ENCODE measurements at regions not wholly inside any gene's neighbourhood (a gene's known extent, or its start where the extent isn't known, plus 50 kb on each side); places are given as distances from the start of the nearest gene placed in this dataset.

DNA sequence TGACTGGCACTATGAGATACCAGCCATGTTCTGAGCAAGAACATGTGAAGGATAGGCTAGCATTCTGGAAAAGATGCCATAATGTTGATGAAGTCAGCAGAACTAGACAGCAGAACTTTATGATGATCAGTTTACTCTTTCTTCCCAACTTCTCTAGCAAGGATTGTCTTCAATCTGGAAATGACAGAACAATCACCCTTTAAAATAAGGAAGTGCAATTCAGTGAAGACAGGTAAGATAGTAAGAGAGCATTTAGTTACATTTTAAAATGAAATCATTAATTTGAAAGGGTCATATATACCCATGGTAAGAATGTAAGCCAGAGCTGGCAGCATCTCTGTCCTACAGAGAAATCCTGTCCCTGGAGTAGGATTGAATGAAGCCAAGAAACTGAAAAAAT lies 66.0 kb upstream of the C12orf71 start:
- TF ChIP-seq, protein P1, sequence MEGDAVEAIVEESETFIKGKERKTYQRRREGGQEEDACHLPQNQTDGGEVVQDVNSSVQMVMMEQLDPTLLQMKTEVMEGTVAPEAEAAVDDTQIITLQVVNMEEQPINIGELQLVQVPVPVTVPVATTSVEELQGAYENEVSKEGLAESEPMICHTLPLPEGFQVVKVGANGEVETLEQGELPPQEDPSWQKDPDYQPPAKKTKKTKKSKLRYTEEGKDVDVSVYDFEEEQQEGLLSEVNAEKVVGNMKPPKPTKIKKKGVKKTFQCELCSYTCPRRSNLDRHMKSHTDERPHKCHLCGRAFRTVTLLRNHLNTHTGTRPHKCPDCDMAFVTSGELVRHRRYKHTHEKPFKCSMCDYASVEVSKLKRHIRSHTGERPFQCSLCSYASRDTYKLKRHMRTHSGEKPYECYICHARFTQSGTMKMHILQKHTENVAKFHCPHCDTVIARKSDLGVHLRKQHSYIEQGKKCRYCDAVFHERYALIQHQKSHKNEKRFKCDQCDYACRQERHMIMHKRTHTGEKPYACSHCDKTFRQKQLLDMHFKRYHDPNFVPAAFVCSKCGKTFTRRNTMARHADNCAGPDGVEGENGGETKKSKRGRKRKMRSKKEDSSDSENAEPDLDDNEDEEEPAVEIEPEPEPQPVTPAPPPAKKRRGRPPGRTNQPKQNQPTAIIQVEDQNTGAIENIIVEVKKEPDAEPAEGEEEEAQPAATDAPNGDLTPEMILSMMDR (IDR thresholded peaks at IDR 0.05; ENCODE audit: low read depth, low read length, poor library complexity, severe bottlenecking), result no peak
- TF ChIP-seq EZH2phosphoT487 (IDR thresholded peaks at IDR 0.05; ENCODE audit: borderline replicate concordance, low read length), result no peak
